Pons (tissue), 1 donor: ENCODE measurements at regions not wholly inside any gene's neighbourhood (a gene's known extent, or its start where the extent isn't known, plus 50 kb on each side); places are given as distances from the start of the nearest gene placed in this dataset.

Source experiments
- DNase-seq: peaks from one replicate; pipeline ENCODE4 v3.0.0-alpha.2; 2016; ENCODE audit warnings: low spot score

DNA sequence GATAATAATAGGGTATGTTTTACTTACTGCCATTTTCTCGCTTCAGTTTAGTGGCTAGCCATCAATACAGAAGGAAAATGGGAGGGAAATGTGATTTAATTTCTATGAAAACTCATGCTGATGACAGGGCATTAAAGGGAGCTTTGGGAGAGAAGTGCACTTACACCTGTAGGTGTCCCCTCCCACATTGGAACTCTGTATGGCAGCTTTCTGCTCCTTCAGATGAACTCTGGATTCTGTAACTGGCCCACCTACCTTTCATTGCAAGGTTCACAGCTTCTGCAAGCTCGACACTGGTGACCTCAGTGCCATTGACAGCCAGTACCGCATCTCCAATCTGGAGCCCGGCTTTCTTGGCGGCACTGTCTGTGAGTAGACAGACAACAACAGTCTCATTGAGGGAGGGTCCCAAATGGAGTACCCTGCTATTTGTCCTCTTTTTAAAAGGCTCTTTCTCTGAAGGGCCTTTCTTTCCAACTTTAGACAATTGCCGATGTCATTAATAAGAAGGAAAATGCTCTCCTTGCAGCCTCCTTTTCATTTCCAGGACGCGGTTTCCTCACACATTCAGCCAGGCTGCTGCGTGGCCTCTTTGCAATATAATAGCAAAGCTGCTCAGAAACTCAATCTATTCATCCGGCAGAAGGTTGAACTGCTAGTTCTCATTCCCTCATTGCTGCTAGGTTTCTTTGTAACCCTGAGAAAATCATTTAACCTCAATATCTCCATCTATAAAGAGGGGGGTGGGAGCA is 63.6 kb downstream of the NUDT12 start:
- no peak for DNase-seq

DNA sequence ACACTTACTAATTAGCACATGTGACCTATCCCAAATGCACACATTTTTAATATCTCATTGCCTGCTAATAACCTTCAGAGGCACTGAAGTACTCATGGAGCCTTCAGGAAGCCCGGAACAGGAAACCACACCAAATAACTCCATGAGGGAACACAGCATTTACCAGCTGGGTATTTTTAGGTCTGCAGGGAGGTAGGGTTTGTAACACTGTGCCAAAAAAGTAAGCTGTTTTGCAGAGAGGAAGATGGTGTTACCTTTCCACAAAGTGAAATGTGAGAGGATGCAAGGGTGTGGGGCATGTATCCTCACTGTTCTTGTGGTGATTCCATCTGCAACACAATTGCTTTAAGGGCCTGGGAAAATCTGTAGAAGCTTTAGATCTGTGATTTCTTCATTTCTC is 64.4 kb downstream of the NUDT12 start:
- no peak for DNase-seq

DNA sequence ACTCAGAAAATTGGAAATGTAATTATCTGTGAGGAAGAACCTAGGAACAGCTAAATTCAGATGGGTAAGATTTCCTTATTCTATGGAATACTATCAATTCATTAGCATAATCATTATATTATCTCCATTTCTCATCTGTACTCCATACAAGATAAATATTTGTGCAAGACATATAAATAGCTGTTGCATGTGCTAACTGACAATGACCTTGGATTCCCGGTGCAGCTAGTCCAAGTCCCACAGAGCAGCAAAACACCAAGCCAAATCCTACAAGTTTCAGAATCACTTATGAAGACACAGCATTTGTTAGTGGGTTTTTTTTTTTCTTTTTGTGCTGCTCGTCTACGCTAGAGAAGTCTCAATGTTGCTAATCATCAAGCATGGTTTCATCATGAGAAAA is 64.8 kb downstream of the NUDT12 start:
- no peak for DNase-seq

DNA sequence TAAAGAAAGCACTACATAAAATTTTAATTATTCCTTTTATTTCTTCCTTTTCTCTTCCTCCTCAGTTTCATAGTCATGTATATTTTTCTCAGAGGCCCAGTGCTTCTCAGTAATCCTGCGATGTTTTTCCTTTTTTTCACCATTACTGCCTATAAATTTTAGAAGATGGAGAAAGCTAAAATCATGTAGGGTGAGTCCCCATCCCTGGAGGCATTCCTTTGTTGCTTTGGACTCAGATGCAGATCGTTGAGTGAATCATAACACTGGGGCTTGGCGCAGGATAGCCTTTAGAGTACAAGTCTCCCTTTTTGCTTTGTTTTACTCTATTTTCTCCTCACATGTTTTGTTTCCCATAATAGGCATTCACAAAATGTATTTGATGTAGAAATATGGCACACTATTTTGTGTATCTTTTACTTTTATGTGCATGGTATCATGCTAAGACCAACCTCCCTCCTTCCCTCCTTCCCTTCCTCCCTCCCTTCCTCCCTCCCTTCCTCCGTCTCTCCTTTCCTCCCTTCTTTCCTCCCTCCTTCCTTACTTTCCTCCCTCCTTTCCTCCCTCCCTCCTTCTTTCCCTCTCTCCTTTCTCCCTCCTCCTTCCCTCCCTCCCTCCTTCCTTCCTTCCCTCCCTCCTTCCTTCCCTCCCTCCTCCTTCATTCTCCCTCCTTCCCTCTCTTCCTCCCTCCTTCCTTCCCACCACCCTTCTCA is 72.4 kb downstream of the NUDT12 start:
- DNase-seq, result no peak

DNA sequence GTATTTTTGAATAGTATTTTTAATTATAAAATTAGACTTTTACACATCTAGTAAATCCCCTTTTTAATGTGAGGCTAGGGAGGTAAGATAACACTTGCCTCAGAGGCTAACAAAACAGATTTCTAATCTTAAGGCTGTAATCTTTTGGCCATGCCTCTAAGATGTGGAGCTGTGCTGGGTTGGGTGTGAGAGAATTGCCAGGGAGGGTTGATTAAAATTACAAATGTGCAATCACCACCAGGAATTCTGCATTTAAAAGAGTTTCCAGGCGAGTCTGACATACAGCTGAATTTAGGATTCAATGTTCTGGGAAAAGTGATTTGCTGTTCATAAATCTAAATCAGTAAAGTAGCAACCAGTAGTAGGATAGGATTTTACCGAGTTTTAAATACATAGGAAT is 73.3 kb downstream of the NUDT12 start:
- no peak for DNase-seq

DNA sequence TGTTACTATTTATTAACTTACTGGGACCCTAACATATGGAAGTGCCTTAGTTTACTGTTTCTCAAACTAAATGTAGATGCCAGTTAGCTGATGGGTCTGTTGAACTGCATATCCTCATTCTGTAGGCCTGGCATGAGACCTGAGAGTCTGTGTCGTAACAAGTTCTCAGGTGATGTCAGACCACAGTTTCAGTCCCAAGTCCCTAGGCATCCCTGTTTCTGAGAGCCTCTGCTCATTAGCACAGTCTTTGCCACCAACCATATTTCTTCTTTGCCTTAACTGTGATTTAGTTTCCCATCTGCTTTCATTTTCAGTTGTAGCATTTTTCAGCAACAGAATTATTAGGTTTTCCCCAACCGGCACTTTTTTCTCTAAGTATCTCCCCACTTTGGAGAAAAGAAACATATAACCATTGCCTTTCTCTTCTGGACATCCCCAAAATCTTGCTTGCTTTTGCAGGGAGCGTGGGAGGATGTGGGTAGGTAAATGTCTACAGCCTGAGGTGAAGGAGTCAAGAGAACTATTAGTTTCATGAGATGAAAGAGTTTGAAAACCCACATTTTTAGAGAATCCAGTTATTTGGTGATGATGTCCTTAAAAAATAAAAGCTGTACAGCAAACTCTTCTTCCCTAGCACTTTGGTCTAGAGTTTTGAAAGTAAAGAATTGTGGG is 74.6 kb downstream of the NUDT12 start:
- no peak for DNase-seq

DNA sequence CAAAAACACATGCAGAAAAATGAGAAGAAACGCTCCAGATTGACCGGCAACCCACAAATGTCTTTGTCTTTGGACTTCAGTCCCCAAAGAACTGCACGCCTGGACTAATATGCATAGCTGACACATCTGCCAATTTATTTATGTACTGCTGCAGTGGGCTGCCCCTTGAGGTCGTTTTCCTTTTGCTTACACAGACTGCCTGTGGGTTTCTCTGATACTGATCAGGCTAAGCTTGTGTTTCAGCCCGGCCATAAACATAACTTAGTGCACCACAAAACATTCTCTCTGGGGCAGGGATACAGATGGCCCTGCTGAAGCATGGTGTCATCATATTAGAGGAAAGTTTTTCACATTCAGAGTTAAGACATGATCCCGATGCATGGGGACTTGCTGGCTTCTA is 75.4 kb downstream of the NUDT12 start:
- no peak for DNase-seq

DNA sequence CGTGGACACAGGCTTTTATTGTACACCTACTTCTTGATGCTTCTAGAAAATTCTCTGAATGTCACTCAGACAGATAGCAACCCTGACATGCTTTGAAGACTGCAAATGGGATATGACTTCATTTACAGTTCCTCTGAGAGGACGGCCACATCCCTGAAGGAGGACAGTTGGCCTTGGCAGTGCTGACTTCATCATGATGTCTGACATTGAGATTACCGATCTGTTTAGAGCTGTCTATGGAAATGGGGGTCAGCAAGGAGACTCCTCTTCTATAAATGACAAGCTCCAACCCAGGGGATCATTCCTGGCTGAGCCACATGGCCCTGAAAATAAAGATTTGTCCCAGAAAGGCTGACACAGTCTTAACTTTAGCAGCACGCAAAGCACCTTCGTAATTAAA is 75.8 kb downstream of the NUDT12 start:
- DNase-seq, result no peak

DNA sequence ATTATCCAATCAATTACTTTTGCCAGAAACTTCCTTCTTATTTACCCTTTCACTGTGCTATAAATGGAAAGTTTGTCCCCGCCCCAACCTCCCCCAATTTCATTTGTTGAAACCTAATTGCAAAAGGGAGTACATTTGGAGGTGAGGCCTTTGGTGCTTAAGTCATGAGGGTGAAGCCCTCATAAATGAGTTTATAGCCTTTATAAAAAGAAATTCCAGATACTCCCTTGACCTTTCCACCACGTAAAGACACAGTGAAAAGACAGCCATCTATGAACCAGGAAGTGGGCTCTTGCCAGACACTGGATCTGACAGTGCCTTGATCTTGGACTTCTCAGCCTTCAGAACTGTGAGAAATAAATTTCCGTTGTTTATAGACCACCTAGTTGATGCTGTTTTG is 82.3 kb downstream of the NUDT12 start:
- DNase-seq, result no peak

DNA sequence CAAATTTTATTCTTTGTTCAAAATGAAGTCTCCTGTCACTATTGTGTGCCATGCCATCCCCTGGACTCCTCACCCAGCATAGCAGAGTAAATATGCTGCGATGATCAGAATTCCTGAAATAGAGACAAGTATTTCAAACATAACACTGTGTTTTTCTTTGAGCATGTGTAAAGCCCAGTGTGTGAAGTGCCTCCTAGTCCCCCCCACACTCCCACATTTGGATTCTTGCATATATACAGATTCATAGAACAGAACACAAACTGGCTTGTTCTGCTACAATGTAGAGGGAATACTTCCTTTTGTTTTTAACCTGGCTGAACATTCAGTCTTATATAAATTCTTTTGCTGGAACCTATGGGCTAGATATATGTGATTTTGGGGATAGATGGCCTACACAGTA is 84.9 kb downstream of the NUDT12 start:
- no peak for DNase-seq

DNA sequence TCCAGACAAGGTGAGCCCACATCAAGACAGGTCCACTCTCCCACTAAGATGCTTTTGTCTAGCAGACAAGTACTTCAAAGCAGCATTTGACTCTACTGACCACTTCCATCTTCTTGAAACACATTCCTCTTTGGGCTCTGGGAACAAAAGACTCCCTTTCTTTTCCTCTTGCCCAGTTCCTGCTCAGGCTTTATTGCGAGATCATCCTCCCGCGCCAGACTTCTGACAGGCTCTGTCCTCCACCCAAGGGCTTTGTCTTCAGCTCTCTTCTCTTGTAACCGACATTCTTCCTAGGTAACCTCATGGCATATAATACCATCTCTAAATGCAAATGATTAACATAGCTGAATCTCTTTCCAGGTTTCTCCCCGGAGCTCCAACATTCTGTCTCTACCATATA is 85.8 kb downstream of the NUDT12 start:
- no peak for DNase-seq

DNA sequence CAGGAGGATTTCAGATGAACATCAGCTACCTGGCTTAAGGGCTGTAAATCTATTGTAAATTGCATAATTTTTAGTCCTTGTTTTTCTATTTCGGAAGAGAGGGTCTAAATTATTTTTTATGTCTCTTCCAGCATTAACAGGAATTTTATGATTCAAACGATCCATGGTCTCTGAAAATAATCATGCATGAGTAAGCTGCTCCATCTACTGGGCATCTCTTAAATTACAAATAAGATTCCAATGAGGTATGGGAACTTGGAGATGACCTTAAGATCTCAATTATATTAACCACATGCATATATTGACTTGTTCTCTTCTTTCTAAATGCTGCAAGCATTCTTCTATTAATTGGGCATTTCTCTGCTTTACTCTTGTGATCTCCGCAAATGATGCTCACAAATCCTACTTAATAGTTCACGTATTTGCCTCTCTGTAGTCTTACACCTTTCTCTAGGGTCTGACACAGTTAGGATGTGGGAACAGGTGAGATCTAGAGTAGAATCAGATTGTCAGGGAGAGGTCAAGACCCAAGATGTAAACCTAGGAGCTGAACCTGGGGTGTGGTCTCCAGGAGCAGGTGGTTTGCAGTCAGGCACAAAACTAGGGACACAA is 86.9 kb downstream of the NUDT12 start:
- peak; percentile 75 for DNase-seq

DNA sequence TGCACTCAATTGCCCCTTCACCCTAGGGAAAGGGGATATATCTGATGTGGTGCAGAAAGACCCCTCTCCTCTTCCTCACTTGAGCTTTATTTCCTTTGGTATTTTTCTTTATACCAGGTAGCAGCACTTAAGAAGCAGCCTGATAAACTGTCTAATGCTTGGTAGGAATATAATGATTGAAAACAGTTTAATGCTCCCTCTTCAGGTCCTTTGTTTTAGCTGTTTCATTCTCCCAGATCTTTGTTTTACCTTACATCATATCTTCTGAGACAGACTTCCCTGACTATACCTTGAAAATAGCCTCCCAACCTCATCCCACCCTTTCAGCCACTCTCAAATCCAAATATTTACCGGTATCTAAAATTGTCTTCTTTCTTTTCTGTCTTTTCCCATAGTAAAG is 87.9 kb downstream of the NUDT12 start:
- DNase-seq, result no peak

DNA sequence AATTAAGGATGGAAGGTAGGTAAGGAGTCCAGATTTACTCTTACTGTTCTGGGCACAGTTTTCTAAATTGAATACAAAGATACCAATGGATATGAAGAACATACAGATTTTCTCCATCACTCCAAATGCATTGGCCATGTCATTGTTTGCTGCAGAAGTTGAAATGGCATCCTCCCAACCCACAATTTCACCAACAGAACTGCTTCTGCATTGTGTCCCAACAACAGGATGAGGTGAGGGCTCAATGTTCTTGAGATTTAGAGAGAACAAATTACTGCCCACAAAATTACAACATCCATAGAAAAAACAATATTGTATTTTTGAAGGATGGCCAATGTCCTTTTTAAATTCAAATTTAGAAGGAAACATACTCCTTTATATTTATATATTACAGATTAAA is 88.9 kb downstream of the NUDT12 start:
- no peak for DNase-seq

DNA sequence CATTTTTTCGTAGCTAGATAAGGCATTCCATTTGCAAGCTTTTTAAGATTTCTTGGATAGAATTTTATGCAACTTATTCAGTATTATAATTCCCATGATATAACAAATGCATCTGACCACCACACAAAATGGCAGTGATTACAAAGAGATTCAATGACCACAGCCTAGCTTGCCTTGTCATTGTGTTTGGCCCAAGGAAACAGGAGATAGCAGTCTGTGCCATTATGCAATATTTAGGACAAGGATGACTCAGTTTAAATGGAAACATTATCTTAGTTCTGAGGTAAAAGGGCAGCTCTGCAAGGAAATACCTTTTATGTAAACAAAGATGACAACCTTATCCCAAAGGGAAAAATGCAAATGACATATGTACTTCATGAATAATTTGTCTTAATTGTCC is 89.8 kb downstream of the NUDT12 start:
- DNase-seq, result no peak

DNA sequence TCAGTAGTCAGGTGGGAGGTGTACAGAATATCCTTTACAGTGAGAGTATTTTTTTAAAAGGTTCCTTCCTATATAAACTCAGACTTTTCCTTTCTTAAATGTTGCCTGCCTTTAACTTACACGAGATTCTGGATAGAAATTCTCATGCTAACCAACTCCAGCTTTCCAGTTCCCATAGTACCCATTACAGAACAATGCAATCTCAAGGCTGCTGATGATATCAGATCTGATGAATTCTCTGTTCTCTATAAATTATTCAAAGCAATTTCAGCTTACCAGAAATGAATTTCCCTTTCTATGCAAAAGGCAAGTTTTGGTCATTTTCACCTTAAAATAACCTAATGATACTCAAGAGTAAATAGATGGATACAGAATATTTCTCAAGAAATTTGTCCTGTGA is 90.3 kb downstream of the NUDT12 start:
- DNase-seq, result no peak

DNA sequence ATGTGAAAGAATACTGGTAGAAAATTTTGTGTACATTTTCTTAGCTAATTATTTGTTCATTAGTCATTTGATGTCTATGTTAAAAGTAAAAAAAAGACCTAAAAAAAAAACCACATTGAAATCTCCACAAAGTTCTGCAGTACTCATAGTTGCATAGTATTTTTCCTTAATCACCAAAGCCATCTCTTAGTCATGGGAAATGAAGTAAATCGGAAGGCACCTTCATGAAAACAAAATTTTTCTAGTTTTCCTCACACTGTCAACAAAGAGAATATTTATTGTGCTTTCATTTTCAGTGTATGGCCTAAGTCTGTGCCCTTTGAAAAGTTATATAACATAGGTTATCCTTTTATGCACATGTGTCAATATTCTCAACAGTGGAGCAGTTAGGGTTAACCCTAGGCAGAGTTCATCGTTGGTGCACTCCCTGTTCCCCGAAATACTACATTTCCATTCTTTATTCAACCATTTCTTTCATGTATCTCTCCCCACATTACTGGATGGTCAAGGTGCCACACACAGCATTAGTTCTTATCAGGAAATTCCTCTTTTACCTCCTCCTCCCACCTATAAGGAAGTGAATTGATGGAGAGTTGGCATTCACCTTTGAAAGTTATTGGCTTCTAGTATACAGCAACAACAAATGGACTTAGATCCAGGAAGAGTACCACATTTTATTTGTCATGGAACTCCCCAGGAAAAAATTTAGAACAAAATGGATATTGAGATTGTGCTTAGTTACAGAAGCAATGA is 93.1 kb downstream of the NUDT12 start:
- DNase-seq, result no peak

DNA sequence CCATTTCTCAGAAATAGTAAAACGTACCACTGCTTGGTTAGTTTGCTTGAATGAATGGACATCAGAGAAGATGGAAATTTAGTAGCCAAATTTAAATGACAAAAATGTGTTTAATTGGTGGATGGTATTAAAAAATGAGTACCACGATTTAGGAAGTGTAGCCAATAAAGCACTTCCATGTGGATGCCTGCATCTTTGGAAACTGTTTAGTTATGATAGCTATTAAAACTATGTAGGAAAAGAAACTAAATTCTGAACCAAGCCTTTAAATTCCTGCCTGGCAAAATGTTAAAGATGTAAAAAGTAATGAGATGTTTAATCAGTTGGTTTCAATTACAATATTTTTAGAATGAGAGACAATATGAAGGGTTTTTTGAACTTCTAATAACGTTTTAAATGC is 94.8 kb downstream of the NUDT12 start:
- DNase-seq, result no peak

DNA sequence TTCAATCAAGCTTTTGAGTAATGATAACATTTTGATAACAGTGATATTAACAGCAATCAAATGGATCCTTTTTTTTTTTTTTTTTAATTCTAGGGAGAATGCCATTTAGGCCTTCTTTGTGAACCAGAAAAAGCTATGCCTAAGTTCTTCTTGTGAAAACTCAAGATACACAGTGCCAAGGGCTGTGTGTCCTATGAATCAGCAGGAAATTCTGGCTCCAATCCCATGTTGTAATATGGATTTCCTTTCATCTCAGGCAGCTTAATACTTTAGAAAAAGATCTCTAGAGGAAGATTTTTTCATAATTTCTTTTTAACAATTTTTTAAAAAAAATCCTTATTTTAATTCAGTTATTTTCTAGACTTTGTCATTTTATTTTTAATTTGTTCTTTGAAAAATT is 96.1 kb downstream of the NUDT12 start:
- peak; percentile 16 for DNase-seq

DNA sequence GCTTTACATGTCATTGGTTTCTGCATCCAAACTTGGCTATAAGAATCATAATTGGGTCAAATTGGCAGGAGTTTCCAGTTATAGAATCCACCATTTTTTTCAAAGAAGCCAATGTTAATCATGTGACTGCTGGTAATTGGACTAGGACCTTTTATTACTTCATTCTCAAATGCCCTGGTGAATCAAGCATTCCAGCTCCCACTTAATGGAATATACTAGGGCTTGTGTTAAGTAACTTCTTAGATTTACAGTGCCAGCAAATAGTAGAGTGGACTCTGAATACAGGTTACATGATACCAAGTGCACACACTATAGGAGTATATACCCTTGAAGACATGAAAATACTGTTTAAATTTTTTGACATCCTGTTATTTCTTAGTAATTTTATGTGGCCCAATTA is 96.7 kb downstream of the NUDT12 start:
- no peak for DNase-seq

DNA sequence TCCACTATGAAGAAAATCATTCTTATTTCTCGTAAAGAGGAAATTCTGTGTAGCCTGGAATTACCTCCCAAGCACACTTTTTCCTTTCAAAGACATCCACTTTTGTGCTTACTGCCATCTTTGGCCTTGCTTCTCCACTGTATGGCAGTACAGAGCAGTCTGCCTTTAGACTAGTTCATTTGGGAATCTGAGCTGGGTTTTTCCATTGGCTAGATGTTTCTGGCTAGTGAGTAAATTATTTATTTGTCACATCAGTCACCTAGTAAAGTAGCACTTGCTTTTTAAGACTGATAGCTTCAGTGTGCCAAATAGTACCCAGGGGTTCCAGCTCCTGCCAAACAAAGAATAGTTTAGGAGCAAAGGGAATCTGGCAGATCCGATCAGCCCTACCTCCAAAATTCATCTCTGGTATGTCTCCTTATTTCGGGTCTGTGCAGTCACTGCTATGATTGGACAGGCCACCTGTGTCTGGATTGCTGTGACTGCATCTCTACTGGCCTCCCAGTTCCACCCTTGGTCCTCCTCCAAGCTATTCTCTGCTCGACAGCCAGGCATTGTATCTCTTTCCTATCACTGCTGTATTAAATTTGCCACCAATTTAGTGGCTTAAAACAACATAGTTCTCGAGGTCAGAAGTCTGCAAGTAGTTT is 97.6 kb downstream of the NUDT12 start:
- peak; percentile 58 for DNase-seq

DNA sequence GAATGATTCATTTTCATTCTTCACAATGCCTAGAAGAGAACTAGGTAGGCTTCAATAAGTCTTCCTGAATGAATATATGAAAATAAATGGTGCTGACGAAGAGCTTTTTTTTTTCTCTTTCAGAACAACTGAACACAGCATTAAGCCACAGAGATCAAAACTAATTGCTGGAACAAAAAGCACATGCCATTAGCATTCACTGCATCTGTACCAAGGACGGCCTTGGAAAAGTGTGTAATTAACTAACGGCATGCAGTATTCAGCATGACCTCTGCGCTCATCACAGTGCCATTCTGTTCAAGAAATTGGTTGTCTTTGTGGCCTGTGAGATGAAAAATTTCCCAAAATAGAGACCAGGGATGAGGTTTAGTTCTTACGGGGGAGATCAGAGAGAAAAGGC is 99.3 kb downstream of the NUDT12 start:
- no peak for DNase-seq
